HG02943 (cell line): ENCODE measurements at regions not wholly inside any gene's neighbourhood (a gene's known extent, or its start where the extent isn't known, plus 50 kb on each side); places are given as distances from the start of the nearest gene placed in this dataset.

Source experiments
- ATAC-seq: cut with Tn5 transposase; IDR thresholded peaks from one replicate; pipeline ENCODE4 v1.9.1; 2021; ENCODE audit warnings: mild to moderate bottlenecking, low read depth, moderate library complexity; ENCODE audit not compliant: unreplicated experiment

DNA sequence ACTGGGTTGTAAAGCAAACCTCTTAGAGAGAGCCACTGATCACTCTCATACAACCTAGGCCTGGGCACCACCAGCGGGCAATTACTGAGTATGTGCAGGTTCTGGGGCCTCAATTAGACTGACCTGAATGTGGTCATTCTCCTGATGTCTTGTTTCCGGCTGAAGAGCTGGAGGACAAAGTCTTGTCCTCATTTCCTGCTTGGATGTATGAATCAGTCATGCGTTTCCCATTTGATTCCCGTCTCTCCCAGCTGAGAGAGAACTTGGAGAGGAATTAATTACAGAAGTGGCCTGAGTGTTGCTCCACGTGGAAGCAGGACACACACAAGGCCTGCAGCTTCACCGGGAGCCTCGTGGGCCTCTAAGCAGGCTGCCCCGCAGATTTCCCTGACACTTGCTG lies 799.3 kb upstream of the ARGLU1 start:
- no peak for ATAC-seq

DNA sequence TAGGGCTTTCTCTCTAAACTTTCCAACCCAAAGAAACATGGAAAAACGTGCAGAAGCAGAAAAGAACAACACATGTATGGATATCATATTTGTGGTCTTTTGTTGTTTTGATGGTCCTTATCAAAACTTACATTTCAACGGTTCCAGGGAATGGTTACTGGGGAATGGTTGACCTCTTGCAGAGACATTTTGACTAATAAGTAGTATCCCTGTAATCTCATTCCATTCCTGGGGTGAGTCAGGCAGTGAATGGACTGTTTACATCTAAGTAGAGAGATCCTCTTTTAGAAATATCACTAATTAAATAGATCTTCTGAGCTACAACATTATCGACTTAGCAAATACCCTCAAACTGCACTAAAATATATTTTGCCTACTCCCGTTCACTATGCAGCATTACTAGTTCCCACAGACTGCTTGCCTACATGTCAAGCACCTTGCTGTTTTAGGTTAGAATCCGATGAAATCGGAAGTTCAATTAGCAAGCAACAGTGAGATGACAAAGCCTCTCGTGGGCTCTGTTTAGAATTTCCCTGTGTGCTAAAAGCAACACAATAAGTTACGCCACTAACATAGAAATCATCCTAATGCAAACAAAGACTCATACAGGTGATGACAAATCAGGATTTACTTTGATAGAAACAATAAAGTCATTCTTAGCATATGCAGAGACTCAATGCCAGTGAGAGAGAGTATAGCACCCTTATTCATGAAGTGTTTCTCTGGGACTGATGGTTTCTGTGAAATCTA lies 797.7 kb upstream of the ARGLU1 start:
- no peak for ATAC-seq

DNA sequence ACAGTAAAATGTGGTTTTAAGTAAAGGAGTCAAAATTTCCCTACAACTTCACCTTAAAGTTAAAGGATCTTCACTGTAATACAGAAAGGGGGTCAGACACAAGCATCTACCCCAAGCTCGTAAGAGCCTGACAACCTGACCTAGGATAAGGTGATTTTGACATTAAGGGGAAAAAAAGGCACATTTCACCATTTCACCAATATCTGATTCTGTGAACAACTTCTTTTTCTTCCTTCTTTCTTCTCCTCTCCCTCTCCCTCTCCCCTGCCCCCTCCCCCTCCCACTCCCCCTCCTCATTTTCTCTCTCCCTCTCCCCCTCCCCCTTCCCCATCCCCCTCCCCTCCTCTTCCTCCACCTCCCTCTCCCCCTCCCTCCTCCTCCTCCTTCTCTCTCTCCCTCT lies 796.7 kb upstream of the ARGLU1 start:
- no peak for ATAC-seq

- no peak for ATAC-seq
These were observed 793.7 kb upstream of the ARGLU1 start for GRCh38 chr13:107361666-107362065.

GRCh38 chr13:107360010-107360409 lies 792.1 kb upstream of the ARGLU1 start:
- no peak for ATAC-seq

GRCh38 chr13:107358866-107359265 lies 790.9 kb upstream of the ARGLU1 start:
- ATAC-seq, result no peak

- ATAC-seq, result no peak
These were observed 783.4 kb upstream of the ARGLU1 start for GRCh38 chr13:107351305-107351704.

DNA sequence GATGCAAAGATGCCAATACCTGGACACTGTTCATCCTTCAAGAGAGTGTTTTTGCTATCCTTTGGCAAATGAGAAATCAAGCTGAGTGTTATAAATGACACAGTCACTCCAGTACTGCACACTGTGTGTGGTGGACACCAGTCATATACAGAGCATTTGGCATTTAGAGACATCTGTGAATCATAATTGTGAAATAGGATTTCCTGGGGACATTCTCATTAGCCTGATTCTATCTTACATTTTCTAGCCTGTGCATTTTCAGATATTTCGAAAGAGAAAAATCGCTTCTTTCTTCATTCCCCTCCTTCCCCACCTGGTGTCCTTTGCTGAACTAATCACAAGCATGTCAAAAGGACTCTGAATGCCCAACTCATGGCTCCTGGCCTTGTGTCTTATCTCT lies 781.0 kb upstream of the ARGLU1 start:
- no peak for ATAC-seq

GRCh38 chr13:107348471-107348870 lies 780.5 kb upstream of the ARGLU1 start:
- ATAC-seq, result no peak

DNA sequence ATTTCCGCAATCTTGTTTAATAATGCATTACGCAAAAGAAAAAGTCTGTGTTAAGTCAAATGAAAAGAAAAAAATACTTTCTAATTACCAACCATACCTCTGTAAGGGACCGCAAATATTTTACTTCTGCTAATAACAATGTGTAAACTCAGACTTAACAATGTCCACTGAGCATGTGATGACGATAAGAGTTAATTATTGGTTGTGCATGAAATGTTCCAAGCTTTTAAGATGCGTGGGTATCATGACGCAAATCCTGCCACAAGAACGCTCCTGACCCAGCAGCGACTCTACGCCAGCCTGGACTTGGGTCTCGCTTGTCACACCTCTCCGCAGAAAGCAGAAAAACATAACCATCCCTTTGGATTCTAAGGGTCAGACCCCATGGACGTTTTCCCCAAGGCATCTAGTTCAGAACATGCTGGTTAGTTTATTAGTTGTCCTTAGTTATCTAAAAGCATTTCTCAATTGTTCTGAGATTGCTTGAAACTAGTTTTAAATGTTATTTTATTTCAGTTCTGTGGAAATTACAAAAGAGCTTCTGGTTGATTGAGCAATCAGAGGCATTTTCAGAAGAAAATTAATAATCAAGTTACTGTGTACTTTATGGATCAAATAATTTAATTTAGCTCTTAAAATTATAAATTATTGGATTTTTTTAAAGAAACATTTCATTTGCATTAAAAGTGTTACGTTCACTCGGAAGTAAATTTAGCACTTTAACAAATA lies 779.9 kb upstream of the ARGLU1 start:
- no peak for ATAC-seq

GRCh38 chr13:107342747-107343146 lies 774.8 kb upstream of the ARGLU1 start:
- no peak for ATAC-seq

DNA sequence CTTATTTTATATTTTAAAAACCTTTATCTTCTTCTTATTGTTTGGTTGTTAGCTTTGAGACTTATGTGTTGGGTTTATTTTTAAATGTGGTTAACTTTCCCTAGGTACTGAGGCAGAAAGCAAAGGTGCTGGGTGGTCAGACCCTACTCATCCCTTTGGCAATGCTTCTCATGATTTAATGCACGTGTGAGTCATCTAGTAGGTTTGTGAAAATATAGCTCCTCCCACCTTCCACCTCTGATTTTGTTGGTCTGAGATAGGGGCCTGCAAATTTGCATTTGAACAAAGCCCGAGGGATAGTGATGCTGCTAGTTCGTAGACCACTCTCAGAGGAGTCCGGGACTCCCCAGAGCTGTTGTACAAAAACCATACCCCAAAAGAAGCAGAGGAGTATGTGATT lies 771.3 kb upstream of the ARGLU1 start:
- ATAC-seq, result no peak

- no peak for ATAC-seq
These were observed 764.3 kb upstream of the ARGLU1 start for GRCh38 chr13:107332188-107332587.

DNA sequence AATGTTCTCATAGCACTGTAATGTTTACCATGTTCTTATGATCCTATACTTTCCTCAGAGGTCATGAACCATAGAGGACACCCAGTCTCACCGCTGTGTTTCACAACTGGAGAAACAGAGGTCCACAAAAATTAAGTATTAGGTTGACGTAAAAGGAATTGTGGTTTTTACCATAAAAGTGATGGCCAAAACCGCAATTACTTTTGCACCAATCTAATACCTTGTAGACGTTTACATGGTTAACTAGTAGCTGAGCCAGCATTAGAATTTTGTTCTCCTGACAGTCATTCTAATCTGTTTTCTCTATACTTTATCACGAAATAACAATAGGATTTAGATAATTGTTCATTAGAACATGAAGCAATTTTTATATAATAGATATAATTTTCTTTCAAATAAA lies 763.4 kb upstream of the ARGLU1 start:
- no peak for ATAC-seq

DNA sequence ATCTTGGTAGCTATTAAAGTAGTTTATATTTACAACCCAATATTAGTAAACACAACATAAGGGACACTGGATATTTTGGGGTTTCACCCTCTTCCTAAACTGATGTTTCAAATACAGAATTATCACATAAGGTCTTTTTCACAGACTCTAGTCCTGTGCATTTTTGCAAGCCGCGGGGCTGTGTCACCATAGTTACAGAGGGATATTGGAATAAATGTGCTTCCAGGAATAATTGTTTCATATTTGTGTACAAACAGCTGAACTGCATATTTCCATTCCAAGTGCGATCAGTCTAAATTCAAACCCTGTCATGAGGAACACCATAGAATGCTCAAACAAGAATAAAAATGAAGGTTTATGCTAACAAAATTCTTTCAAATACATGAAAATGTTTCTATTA lies 762.5 kb upstream of the ARGLU1 start:
- ATAC-seq, result no peak

- no peak for ATAC-seq
These were observed 762.1 kb upstream of the ARGLU1 start for GRCh38 chr13:107329991-107330390.

DNA sequence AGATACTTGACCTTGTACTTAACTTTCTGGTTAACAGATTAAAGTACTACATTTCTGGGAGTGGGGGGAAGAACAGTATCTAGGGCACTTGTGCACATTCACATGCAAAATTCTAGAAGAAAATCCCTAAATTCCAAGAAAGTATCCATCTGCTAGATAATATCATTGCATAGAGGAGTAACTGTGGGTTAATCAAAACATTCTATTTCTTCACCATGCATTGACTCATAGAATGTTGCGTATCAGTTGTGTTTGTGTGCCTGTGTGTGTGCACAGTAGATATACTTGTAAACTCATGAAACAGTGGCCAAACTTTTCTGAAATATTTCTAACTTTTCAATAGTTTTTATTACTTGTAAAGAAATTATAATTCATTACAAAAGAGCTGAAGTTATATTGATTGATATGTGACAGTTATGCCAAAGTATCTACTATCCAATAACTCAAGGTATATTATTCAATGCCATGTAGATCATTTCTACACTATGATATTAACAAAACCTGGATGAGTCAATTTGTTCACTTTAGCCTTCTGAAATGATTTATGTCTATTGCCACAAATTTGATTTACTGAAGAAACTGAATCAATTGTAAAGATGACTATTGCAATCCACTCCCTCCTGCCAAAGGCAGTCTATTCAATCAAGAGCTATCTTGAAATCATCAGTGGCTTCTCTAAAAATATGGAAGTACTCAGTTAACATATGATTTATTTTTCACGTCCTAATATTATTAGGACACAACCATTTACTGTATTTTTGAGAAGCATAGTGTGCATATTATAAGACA lies 756.7 kb upstream of the ARGLU1 start:
- no peak for ATAC-seq

DNA sequence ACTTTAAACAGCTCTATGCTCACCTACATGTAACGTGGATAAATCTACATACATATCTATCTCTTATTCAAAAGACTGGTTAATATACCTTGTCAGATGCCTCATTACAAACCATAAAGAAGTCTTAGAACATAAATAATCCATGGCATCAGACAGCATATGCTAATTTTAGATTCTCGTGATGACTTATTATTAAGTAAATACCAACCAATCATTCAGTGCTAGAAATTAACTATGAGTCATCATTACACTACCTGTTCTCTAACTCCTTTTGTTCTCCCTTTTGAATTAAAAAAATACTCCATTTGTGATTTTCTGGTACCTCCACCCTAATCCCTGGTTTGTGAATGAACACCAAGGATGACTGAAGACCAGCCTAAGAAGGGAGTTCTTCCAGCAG lies 754.3 kb upstream of the ARGLU1 start:
- ATAC-seq, result no peak

DNA sequence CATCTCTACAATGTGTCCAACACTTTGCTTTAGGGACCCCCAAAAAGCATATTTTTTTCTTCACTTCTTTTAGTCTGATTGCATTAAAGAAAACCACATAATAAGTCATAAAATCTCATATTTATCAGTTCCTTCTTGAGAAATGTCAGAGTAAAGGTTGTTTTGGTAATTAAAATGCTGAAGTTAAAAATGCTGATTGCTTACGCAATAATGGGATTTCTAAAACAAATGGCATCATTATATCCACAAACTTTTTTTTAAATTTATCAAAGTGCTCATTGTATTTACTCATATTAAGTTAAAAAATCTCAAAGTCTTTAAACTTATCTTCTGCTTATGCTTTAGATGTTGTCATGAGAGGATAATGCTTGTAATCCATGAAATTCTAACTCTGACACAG lies 737.2 kb upstream of the ARGLU1 start:
- no peak for ATAC-seq

DNA sequence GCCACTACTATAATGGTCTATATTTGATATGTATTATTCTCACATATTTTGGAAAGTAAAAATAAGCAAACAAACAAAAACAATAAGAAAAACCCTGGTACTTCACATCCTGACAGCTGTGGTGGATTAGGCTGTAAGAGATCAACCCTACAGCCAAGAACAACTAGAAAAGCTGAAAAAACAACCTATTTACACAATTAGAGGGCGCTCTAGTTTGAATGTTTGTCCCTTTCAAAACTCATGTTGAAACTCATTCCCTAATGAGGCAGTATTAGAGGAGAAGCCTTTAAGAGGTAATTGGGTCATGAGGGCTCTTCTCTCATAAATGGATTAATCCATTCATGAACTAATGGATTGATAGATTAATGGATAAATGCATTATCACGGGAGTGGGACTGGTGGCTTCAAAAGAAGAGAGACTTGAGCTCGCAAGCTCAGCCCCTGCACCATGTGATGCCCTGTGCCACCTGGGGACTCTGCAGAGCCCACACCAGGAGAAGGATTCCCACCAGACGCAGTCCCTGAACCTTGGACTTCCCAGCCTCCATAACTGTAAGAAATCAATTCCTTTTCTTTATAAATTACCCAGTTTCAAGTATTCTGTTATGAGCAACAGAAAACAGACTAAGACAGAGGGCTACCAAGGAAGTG lies 733.9 kb upstream of the ARGLU1 start:
- ATAC-seq, result no peak

- no peak for ATAC-seq
These were observed 731.8 kb upstream of the ARGLU1 start for GRCh38 chr13:107299717-107300116.
